Testis (tissue), 2 donors: ENCODE measurements at regions not wholly inside any gene's neighbourhood (a gene's known extent, or its start where the extent isn't known, plus 50 kb on each side); places are given as distances from the start of the nearest gene placed in this dataset.

Experiments used
- CTCF ChIP-seq, 3 experiments: fragments of 450-650 bp in 2 of 3; fragments of 200-600 bp in 1 of 3; sonication (generic) in 1 of 3; IDR thresholded peaks; one replicate each; pipeline ENCODE4 v1.5.1; 2016 to 2019; ENCODE audit warnings: antibody characterized with exemption in 3 of 3, mild to moderate bottlenecking in 2 of 3, moderate library complexity in 1 of 3
- POLR2A ChIP-seq: fragments of 450-650 bp; IDR thresholded peaks from one replicate; pipeline ENCODE4 v1.6.1; 2017; ENCODE audit warnings: antibody characterized with exemption, mild to moderate bottlenecking, moderate library complexity

DNA sequence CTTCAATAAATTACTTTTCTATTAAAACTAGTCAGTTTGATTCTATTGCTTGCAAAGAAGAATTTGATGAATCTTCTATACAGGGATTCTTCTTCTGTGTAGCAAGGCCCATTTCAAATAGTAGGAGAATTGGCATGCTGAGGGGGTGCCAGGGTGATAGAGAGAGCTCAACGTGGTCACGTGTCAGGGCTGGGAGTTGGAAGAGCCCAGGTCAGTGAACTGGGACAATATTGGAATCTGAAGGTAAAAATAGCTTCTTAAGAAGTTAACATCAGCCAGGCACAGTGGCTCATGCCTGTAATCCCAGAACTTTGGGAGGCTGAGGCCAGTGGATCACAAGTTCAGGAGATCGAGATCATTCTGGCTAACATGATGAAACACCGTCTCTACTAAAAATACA is 64.1 kb upstream of the TLE1 start:
- TF ChIP-seq CTCF (IDR thresholded peaks at IDR 0.05): no peak
- no peak for TF ChIP-seq POLR2A
